Tibial nerve (tissue), 3 donors: ENCODE measurements at regions not wholly inside any gene's neighbourhood (a gene's known extent, or its start where the extent isn't known, plus 50 kb on each side); places are given as distances from the start of the nearest gene placed in this dataset.

Experiments
- POLR2A ChIP-seq, 2 donors: fragments of 450-650 bp; IDR thresholded peaks; one replicate each; pipeline ENCODE4 v1.6.1; 2017; ENCODE audit warnings: antibody characterized with exemption in 2 of 2, mild to moderate bottlenecking in 2 of 2, moderate library complexity in 2 of 2
- TF ChIP-seq, protein P1 (sequence below), 5 experiments: fragments of 200-600 bp in 3 of 5; fragments of 450-650 bp in 2 of 5; sonication (generic) in 3 of 5; IDR thresholded peaks; one replicate each; pipeline ENCODE4 v1.5.1; 2016 to 2019; ENCODE audit warnings: antibody characterized with exemption in 5 of 5, mild to moderate bottlenecking in 3 of 5, moderate library complexity in 2 of 5

DNA sequence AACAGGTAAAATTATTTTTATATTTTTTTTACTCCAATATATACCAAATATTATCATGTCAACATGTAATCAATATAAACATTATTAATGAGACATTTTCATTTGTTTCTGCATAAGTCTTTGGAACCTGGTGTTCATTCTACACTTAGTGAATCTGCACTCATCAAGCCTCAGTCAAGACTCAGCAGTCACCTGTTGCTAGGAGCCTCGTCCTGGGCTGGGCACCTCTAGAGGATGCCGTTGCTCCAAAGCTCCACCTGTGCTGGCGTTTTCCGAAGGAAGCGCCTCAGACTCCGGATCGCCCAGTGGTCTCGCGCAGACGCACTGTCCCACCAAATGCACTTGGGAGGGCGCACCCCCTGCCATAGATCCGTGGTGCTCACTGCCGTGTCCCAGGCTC, 604.7 kb upstream of the MKI67 start:
- TF ChIP-seq, protein P1, sequence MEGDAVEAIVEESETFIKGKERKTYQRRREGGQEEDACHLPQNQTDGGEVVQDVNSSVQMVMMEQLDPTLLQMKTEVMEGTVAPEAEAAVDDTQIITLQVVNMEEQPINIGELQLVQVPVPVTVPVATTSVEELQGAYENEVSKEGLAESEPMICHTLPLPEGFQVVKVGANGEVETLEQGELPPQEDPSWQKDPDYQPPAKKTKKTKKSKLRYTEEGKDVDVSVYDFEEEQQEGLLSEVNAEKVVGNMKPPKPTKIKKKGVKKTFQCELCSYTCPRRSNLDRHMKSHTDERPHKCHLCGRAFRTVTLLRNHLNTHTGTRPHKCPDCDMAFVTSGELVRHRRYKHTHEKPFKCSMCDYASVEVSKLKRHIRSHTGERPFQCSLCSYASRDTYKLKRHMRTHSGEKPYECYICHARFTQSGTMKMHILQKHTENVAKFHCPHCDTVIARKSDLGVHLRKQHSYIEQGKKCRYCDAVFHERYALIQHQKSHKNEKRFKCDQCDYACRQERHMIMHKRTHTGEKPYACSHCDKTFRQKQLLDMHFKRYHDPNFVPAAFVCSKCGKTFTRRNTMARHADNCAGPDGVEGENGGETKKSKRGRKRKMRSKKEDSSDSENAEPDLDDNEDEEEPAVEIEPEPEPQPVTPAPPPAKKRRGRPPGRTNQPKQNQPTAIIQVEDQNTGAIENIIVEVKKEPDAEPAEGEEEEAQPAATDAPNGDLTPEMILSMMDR (IDR thresholded peaks at IDR 0.05) = no peak
- TF ChIP-seq POLR2A (IDR thresholded peaks at IDR 0.05) = no peak
